Skeletal muscle tissue (tissue), 3 donors: ENCODE measurements at regions not wholly inside any gene's neighbourhood (a gene's known extent, or its start where the extent isn't known, plus 50 kb on each side); places are given as distances from the start of the nearest gene placed in this dataset.

Experiments used
- H3K27ac ChIP-seq: one replicate; pipeline ENCODE4 v1.7.0; 2013; ENCODE audit warnings: mild to moderate bottlenecking, low read depth, low read length, inconsistent platforms
- H3K27me3 ChIP-seq, 3 donors: one replicate each; pipeline ENCODE4 v1.7.0; 2013; ENCODE audit warnings: low read length in 3 of 3; ENCODE audit not compliant: control insufficient read depth in 3 of 3, insufficient read depth in 3 of 3
- H3K36me3 ChIP-seq, 3 donors: one replicate each; pipeline ENCODE4 v1.7.0; 2013; ENCODE audit warnings: low read length in 3 of 3; ENCODE audit not compliant: control insufficient read depth in 3 of 3, insufficient read depth in 3 of 3
- H3K4me1 ChIP-seq, 3 donors: one replicate each; pipeline ENCODE4 v1.7.0; 2013; ENCODE audit warnings: low read length in 3 of 3, mild to moderate bottlenecking in 3 of 3; ENCODE audit not compliant: control insufficient read depth in 3 of 3, insufficient read depth in 3 of 3
- H3K4me3 ChIP-seq, 3 donors: one replicate each; pipeline ENCODE4 v1.7.0; 2013; ENCODE audit warnings: low read length in 3 of 3
- H3K9ac ChIP-seq, 3 donors: one replicate each; pipeline ENCODE4 v1.7.0; 2013; ENCODE audit warnings: low read length in 3 of 3, mild to moderate bottlenecking in 3 of 3, moderate library complexity in 2 of 3, low read depth in 1 of 3
- H3K9me3 ChIP-seq, 3 donors: one replicate each; pipeline ENCODE4 v1.7.0; 2013; ENCODE audit warnings: low read length in 3 of 3; ENCODE audit not compliant: control insufficient read depth in 3 of 3
- donor health status: Osteomylitis.

DNA sequence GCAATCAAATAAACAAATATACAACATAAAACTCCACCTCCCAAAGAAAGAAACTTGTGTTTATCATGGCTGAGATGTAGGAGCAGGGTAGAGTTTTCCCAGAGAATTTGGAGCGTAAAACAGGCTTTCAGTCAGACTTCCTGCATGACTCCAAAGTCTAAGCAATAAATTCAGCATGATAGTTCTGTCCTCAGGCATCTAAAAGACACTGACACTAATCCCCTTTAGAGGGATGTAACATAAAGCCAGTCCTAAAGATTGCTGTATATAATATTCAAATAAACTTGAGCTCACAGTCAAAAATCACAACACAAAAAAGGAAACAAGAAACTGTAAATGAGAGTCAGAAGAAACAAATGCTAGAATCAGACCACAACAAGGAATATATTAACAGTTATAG, 234.4 kb downstream of the CENPW start:
- Histone ChIP-seq H3K27me3 (no peaks in the 10 kb centered on the region), H3K4me3 (no peak overlapping the region), H3K27ac (no peak overlapping the region), H3K9me3 (no peaks in the 10 kb centered on the region), H3K9ac (no peak overlapping the region), H3K36me3 (no peaks in the 10 kb centered on the region), H3K4me1 (no peaks in the 10 kb centered on the region)

DNA sequence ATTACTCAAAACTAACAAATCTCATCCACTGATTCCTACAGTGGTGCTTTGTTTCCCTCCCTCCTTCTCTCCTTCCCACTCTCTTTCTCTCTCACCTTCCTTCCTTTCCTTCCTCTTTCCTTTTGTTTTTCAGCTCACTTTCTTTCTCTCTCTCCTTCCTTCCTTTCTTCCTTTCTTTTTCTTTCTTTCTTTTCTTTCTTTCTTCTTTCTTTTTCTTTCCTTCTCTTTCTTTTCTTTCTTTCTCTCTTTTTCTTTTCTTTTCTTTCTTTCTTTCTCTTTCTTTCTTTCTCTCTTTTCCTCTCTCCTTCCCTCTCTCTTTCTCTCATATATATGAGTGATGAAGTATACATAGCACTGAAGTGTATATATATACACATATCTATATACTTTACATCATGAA, 241.4 kb downstream of the CENPW start:
- no peaks in the 10 kb centered on the region for H3K27me3 ChIP-seq
- H3K27ac ChIP-seq = no peak overlapping the region
- H3K9me3 ChIP-seq = no peaks in the 10 kb centered on the region
- no peaks in the 10 kb centered on the region for H3K4me1 ChIP-seq
- H3K4me3 ChIP-seq = no peak overlapping the region
- H3K36me3 ChIP-seq = no peaks in the 10 kb centered on the region
- H3K9ac ChIP-seq = no peak overlapping the region

DNA sequence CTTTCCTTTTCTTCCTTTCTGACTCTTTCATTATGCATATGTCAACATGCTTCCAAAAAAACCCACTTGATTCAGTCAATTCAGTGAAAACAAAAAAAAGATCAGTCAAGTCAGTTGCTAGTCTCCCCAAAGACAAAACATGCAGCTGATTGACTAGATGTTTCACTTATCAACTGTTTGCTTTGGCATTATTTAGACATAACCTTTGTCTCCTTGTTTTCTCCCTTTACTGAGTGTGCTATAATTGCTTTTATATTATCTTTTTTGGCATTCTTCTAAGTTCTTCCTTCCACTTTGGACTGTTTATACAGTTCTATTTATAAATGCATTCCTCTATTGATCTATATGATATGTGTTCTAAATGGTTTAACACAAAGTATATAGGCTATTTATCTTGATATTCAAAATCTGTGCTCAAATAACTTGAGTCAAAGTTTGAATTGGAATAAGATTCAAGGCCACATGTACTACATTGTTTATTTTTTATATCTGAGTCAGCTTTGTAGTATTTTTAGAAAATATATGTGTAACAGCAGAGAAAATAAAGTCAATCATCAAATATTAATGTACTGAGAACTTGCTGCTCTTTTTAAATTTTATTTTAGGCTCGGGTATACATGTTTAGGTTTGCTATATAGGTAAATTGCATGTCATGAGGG, 260.5 kb downstream of the CENPW start:
- H3K27me3 ChIP-seq = no peaks in the 10 kb centered on the region
- no peak overlapping the region for H3K9ac ChIP-seq
- no peaks in the 10 kb centered on the region for H3K9me3 ChIP-seq
- H3K27ac ChIP-seq = no peak overlapping the region
- no peak overlapping the region for H3K4me3 ChIP-seq
- no peaks in the 10 kb centered on the region for H3K4me1 ChIP-seq
- no peaks in the 10 kb centered on the region for H3K36me3 ChIP-seq

DNA sequence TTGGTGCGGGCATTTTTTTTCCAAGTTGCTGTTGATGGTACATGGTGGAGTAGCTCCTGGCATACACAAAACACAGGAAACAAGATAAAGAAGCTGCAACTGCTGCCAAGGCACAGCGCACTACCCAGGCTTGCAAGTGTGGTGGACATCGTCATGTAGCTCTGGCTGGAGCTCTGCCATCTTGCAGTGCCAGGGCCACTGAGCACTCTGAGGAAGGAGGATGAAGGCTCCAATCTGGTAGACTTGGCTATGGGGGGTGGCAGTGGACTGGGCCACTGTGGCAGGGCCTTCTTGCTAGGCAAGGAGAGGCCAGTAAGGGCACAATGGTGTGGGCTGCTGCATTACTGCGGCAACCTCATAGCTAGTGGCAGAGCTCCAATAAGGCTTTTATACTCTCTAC, 263.5 kb downstream of the CENPW start:
- H3K27ac ChIP-seq = no peak overlapping the region
- H3K4me1 ChIP-seq = no peaks in the 10 kb centered on the region
- H3K36me3 ChIP-seq = no peaks in the 10 kb centered on the region
- no peak overlapping the region for H3K4me3 ChIP-seq
- no peak overlapping the region for H3K9ac ChIP-seq
- no peaks in the 10 kb centered on the region for H3K27me3 ChIP-seq
- no peaks in the 10 kb centered on the region for H3K9me3 ChIP-seq

DNA sequence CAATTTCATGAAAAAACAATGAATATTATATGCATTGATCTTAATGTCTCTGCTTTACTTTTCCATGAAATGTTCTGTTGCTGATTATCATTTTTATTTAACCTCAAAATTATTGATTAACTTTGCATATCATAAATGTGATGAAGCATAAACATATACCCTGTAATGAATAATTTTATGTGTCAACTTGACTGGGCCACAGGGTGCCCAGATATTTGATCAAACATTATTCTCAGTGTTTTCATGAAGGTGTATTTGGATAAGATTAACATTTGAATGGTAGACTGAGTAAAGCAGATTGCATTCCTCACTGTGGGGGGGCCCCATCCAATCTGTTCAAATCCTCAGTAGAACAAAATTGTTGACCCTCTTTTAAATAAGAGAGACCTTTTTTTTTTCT, 265.2 kb downstream of the CENPW start:
- no peak overlapping the region for H3K27ac ChIP-seq
- H3K9ac ChIP-seq = no peak overlapping the region
- H3K27me3 ChIP-seq = no peaks in the 10 kb centered on the region
- H3K4me1 ChIP-seq = no peaks in the 10 kb centered on the region
- H3K36me3 ChIP-seq = no peaks in the 10 kb centered on the region
- no peak overlapping the region for H3K4me3 ChIP-seq
- H3K9me3 ChIP-seq = no peaks in the 10 kb centered on the region

DNA sequence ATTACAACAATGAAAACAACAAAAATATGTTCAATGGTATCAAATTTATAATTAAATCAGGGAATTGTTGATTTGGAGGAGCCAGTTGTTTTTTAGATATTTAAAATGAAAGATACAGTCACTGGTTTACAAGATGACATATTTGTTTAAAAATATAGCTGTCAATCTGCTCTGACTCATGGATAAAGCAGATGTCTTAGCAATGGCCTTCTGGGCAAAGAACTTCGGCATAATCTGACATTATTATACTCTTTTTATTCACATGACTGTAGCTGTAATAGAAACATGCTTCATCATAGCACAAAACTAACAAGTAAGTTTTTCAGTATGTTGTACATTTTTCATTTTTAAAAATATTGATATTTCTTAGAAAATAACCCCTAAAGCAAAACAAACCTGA, 267.4 kb downstream of the CENPW start:
- Histone ChIP-seq H3K4me1 (no peaks in the 10 kb centered on the region), H3K9ac (no peak overlapping the region), H3K27ac (no peak overlapping the region), H3K4me3 (no peak overlapping the region), H3K9me3 (no peaks in the 10 kb centered on the region), H3K36me3 (no peaks in the 10 kb centered on the region), H3K27me3 (no peaks in the 10 kb centered on the region)

DNA sequence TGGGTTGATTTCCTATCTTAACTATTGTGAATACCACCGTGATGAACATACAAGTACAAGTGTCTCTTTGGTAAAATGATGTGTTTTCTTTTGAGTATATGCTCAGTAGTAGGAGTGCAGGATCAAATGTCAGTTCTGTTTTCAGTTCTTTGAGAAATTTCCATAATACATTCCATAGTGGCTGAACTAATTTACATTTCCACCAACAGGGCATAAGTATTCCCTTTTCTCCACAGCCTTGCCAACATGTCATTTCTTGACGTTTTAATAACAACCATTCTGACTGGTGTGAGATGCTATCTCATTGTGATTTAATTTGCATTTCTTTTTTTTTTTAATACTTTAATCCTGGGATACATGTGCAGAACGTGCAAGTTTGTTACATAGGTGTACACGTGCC, 268.8 kb downstream of the CENPW start:
- Histone ChIP-seq H3K9ac (no peak overlapping the region), H3K27ac (no peak overlapping the region), H3K9me3 (no peaks in the 10 kb centered on the region), H3K36me3 (no peaks in the 10 kb centered on the region), H3K4me3 (no peak overlapping the region), H3K4me1 (no peaks in the 10 kb centered on the region), H3K27me3 (no peaks in the 10 kb centered on the region)

DNA sequence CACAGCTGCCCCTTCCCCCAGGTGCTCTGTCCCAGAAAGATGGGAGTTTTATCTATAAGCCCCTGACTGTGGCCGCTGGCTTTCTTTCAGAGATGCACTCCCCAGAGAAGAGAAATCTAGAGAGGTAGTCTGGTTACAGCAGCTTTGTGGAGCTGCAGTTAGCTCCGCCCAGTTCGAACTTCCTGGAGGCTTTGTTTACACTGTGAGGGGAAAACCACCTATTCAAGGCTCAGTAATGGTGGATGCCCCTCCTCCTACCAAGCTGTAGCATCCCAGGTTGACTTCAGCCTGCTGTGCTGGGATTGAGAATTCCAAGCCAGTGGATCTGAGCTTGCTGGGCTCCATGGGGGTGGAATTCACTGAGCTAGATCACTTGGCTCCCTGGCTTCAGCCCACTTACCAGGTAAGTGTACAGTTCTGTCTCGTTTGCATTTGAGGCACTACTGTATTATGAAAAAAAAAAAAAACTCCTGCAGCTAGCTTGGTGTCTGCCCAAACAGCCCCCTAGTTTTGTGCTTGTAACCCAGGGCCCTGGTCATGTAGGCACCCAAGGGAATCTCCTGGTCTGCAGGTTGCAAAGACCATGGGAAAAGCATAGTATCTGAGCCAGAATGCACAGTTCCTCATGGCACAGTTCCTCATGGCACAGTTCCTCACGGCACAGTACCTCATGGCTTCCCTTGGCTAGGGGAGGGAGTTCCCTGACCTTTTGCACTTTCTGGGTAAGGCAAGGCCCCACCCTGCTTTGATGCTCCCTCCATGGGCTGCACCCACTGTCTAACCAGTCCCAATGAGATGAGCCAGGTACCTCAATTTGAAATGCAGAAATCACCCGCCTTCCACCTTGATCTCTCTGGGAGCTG, 275.0 kb downstream of the CENPW start:
- no peaks in the 10 kb centered on the region for H3K9me3 ChIP-seq
- H3K27ac ChIP-seq = no peak overlapping the region
- H3K4me1 ChIP-seq = no peaks in the 10 kb centered on the region
- no peak overlapping the region for H3K9ac ChIP-seq
- H3K4me3 ChIP-seq = no peak overlapping the region
- H3K27me3 ChIP-seq = no peaks in the 10 kb centered on the region
- no peaks in the 10 kb centered on the region for H3K36me3 ChIP-seq

DNA sequence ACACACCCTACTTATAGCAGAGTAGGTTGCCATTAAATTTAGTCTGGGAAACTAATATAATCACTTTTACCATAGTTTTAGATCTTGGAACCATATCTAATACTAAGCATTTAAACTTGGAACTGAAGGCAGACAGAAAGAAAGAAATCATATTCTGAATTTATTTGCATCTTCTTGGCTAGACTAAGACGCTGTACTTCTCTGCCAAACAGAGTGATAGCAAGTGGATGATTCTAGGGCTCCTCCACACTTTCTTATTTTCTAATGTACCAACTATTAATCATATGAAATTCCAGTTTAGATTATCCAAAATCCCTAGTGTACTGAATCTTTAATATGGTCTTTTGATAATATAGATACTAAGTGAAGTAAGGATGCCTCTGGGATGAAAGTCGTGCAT, 277.0 kb downstream of the CENPW start:
- H3K4me3 ChIP-seq = no peak overlapping the region
- no peaks in the 10 kb centered on the region for H3K9me3 ChIP-seq
- H3K27ac ChIP-seq = no peak overlapping the region
- no peak overlapping the region for H3K9ac ChIP-seq
- H3K4me1 ChIP-seq = no peaks in the 10 kb centered on the region
- no peaks in the 10 kb centered on the region for H3K36me3 ChIP-seq
- H3K27me3 ChIP-seq = no peaks in the 10 kb centered on the region

DNA sequence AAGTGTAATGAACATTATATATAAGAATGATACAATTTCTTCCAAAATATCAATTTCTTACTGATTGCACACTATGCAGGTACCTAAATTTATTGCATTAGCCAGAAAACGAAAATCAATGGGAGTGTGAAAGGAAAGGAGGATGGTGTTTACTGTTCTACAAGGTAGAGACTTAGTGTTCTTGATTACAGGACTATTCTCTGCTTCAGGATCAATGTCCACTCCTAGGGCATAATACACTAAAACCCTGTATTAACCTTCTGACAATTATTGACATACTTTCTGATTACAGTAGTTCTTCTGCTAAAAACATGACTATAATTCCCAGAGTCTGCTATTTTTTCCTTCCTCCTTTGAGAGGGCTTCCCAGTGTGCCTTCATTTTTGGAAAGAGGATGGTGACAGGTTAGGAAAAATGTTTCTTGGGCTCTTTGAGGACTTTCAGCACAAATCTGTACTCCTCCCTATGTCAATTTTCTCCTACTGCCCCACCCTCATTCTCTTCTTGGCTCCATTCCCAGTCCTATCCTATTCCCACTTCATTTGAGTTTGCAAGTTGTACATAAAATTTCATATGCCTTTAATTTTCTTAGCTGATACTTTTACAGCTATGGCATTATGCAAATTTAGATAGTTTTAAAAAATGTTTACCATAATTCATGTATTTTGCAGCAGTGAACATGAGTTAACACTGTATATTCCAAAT, 278.9 kb downstream of the CENPW start:
- no peaks in the 10 kb centered on the region for H3K36me3 ChIP-seq
- no peak overlapping the region for H3K27ac ChIP-seq
- H3K9ac ChIP-seq = no peak overlapping the region
- no peak overlapping the region for H3K4me3 ChIP-seq
- no peaks in the 10 kb centered on the region for H3K27me3 ChIP-seq
- no peaks in the 10 kb centered on the region for H3K4me1 ChIP-seq
- no peaks in the 10 kb centered on the region for H3K9me3 ChIP-seq
